CD4-positive, alpha-beta T cell treated with Interleukin-10 for 1 hour (primary cell): ENCODE measurements at regions not wholly inside any gene's neighbourhood (a gene's known extent, or its start where the extent isn't known, plus 50 kb on each side); places are given as distances from the start of the nearest gene placed in this dataset.

Experiments
- DNase-seq: peaks from one replicate; pipeline ENCODE4 v3.0.0-alpha.2; 2020

GRCh38 chr2:18423636-18424035 lies 136.8 kb downstream of the RDH14 start:
- DNase-seq = no peak

- no peak for DNase-seq
Measured at GRCh38 chr2:18422432-18423165, 137.9 kb downstream of the RDH14 start.

GRCh38 chr2:18413676-18414396 lies 146.6 kb downstream of the RDH14 start:
- no peak for DNase-seq

- no peak for DNase-seq
Measured at GRCh38 chr2:18412980-18413675, 147.3 kb downstream of the RDH14 start.

GRCh38 chr2:18411626-18412025 lies 148.8 kb downstream of the RDH14 start:
- no peak for DNase-seq

- no peak for DNase-seq
Measured at GRCh38 chr2:18410543-18410942, 149.9 kb downstream of the RDH14 start.

GRCh38 chr2:18408638-18409037 lies 151.8 kb downstream of the RDH14 start:
- no peak for DNase-seq

- no peak for DNase-seq
Measured at GRCh38 chr2:18406219-18406618, 154.2 kb downstream of the RDH14 start.

- no peak for DNase-seq
Measured at GRCh38 chr2:18404708-18405107, 155.7 kb downstream of the RDH14 start.

GRCh38 chr2:18403921-18404522 lies 156.4 kb downstream of the RDH14 start:
- DNase-seq = no peak

GRCh38 chr2:18402831-18403230 lies 157.6 kb downstream of the RDH14 start:
- no peak for DNase-seq

GRCh38 chr2:18401471-18401870 lies 159.0 kb downstream of the RDH14 start:
- no peak for DNase-seq

GRCh38 chr2:18399601-18400000 lies 160.9 kb downstream of the RDH14 start:
- DNase-seq = no peak

GRCh38 chr2:18398833-18399232 lies 161.6 kb downstream of the RDH14 start:
- no peak for DNase-seq

- no peak for DNase-seq
Measured at GRCh38 chr2:18396329-18397010, 164.0 kb downstream of the RDH14 start.

- no peak for DNase-seq
Measured at GRCh38 chr2:18395555-18395954, 164.9 kb downstream of the RDH14 start.

GRCh38 chr2:18387441-18388206 lies 172.8 kb downstream of the RDH14 start:
- DNase-seq = peak; percentile 56

GRCh38 chr2:18384242-18384641 lies 176.2 kb downstream of the RDH14 start:
- no peak for DNase-seq

- DNase-seq = no peak
Measured at GRCh38 chr2:18381386-18381785, 179.1 kb downstream of the RDH14 start.

GRCh38 chr2:18380321-18380720 lies 180.1 kb downstream of the RDH14 start:
- DNase-seq = no peak

GRCh38 chr2:18379870-18380269 lies 180.6 kb downstream of the RDH14 start:
- DNase-seq = no peak

GRCh38 chr2:18378020-18378653 lies 182.3 kb downstream of the RDH14 start:
- peak; percentile 26 for DNase-seq
